Skeletal muscle satellite cell (primary cell): ENCODE measurements at regions not wholly inside any gene's neighbourhood (a gene's known extent, or its start where the extent isn't known, plus 50 kb on each side); places are given as distances from the start of the nearest gene placed in this dataset.
"Not testable (repeated sequence)": the region's sequence is repeated elsewhere in the genome, so short reads cannot be mapped to it uniquely, and the experiment has no call there.

Source experiments
- H3K27me3 ChIP-seq: 2 replicates; pipeline ENCODE4 v1.7.0; 2013; ENCODE audit warnings: low read length; ENCODE audit not compliant: control insufficient read depth, insufficient read depth
- H3K36me3 ChIP-seq: 2 replicates; pipeline ENCODE4 v1.7.0; 2013; ENCODE audit warnings: mild to moderate bottlenecking, control low read depth, low read length; ENCODE audit not compliant: insufficient read depth
- H3K4me1 ChIP-seq: 2 replicates; pipeline ENCODE4 v1.7.0; 2013; ENCODE audit warnings: low read length; ENCODE audit not compliant: control insufficient read depth, insufficient read depth
- H3K4me2 ChIP-seq: 2 replicates; pipeline ENCODE4 v1.7.0; 2013; ENCODE audit warnings: mild to moderate bottlenecking, low read length
- H3K4me3 ChIP-seq: 2 replicates; pipeline ENCODE4 v1.7.0; 2013; ENCODE audit warnings: low read length
- H3K9ac ChIP-seq: 2 replicates; pipeline ENCODE4 v1.7.0; 2013; ENCODE audit warnings: mild to moderate bottlenecking, low read depth, low read length, moderate library complexity
- H3K9me3 ChIP-seq: replicated peaks from 2 replicates; pipeline ENCODE4 v1.7.0; 2013; ENCODE audit warnings: mild to moderate bottlenecking, control low read depth, low read length

GRCh38 chr6:134593442-134593841 lies 275.5 kb upstream of the SGK1 start:
- no peaks in the 10 kb centered on the region for H3K36me3 ChIP-seq
- H3K4me2 ChIP-seq: no peak overlapping the region
- no peaks in the 10 kb centered on the region for H3K27me3 ChIP-seq

GRCh38 chr6:134593024-134593423 lies 275.1 kb upstream of the SGK1 start:
- no peak overlapping the region for H3K4me3 ChIP-seq
- no peak overlapping the region for H3K4me2 ChIP-seq
- no peak overlapping the region for H3K9ac ChIP-seq
- H3K9me3 ChIP-seq: no peaks in the 10 kb centered on the region
- H3K4me1 ChIP-seq: peaks cover 24% of the 10 kb centered on the region
- H3K27me3 ChIP-seq: no peaks in the 10 kb centered on the region
- H3K36me3 ChIP-seq: no peaks in the 10 kb centered on the region

More at GRCh38 chr6:134593442-134593841, 275.5 kb upstream of the SGK1 start:
- Histone ChIP-seq H3K4me3 (no peak overlapping the region), H3K9ac (no peak overlapping the region), H3K9me3 (no peaks in the 10 kb centered on the region), H3K4me1 (peaks cover 24% of the 10 kb centered on the region)

DNA sequence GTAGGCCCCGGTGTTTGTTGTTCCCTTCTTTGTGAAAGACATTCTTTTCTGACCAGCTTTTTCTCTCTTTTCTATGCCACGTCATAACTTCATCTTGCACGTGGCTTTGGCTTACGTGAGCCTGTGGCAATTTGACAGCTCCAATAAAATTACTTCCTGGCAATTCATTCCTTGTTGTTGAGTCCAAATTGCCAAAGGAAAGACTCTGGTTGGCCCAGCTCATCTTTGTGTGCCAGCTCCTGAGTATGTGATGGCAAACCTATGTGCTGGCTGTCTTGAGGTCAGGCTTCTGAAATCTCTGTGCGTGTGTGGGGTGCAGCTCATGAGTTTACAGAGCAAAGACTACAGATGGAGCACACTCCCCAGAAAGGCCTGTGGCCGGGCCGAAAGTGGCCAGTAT lies 272.5 kb upstream of the SGK1 start:
- Histone ChIP-seq H3K9me3 (no peaks in the 10 kb centered on the region), H3K9ac (peak overlapping the region; percentile 75), H3K27me3 (no peaks in the 10 kb centered on the region), H3K4me1 (peaks cover 24% of the 10 kb centered on the region), H3K4me2 (no peak overlapping the region), H3K36me3 (no peaks in the 10 kb centered on the region), H3K4me3 (no peak overlapping the region)

DNA sequence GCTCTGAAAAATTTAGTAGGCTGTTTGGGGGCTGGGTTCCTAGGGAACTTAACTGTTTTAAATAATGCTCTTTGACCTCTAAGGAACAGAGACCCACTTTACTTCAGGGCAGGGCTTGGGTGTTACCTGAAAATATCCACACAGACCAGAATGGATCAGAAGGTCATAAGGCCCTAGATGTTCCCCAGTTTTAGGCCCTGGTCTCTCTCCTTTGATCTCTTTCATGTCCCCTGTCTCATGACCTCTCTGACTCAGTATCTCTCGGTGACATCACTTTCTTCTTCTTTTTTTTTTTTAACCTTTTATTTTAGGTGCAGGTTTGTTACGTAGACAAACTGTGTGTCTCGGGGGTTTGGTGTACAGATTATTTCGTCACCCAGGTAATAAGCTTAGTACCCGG lies 272.1 kb upstream of the SGK1 start:
- H3K4me1 ChIP-seq: peaks cover 24% of the 10 kb centered on the region
- H3K36me3 ChIP-seq: no peaks in the 10 kb centered on the region
- no peaks in the 10 kb centered on the region for H3K27me3 ChIP-seq
- H3K4me3 ChIP-seq: no peak overlapping the region
- peak overlapping the region; percentile 75 for H3K9ac ChIP-seq
- peak overlapping the region; percentile 22 for H3K4me2 ChIP-seq
- no peaks in the 10 kb centered on the region for H3K9me3 ChIP-seq

DNA sequence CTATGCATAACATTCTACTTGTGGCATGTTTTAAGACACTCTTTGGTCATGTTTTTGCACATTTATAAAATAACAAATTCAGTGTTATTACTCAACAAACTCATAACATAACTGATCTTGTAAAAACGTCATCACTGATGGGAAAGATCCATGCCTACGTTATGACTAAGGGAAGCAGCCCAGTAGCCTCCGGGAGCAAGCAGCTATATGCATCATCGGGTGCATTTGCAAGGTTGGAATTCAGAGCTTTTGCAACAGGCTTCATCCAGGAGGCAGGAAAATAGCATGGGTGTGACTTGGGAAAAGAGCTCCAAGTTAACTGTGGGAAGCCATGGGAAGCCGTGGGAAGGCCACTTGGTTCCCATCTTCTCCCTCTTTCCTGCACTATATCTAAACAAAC lies 271.6 kb upstream of the SGK1 start:
- H3K4me1 ChIP-seq: peaks cover 24% of the 10 kb centered on the region
- H3K36me3 ChIP-seq: no peaks in the 10 kb centered on the region
- H3K9me3 ChIP-seq: no peaks in the 10 kb centered on the region
- H3K4me2 ChIP-seq: peak overlapping the region; percentile 22
- no peaks in the 10 kb centered on the region for H3K27me3 ChIP-seq
- no peak overlapping the region for H3K4me3 ChIP-seq
- H3K9ac ChIP-seq: peak overlapping the region; percentile 75

DNA sequence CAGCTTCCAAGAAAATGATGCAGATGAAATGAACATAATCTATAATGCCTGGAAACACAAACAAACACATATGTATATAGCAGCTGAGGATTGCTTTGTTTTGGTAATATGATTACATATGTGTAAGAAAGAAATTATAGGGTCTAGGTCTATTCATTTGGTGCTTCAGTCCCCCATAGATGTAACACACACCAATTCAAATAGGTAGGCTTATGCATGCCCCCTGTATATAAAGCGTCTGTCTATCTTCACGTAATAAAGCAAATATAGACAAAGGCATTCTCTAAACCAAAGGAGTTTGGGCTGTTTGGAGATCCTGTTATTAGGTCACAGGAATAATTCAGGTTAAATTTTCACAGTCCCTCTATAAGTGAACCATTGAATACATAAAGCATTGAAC lies 270.4 kb upstream of the SGK1 start:
- Histone ChIP-seq H3K4me1 (peaks cover 24% of the 10 kb centered on the region), H3K9ac (no peak overlapping the region), H3K27me3 (no peaks in the 10 kb centered on the region), H3K36me3 (no peaks in the 10 kb centered on the region), H3K9me3 (no peaks in the 10 kb centered on the region), H3K4me2 (no peak overlapping the region), H3K4me3 (no peak overlapping the region)

DNA sequence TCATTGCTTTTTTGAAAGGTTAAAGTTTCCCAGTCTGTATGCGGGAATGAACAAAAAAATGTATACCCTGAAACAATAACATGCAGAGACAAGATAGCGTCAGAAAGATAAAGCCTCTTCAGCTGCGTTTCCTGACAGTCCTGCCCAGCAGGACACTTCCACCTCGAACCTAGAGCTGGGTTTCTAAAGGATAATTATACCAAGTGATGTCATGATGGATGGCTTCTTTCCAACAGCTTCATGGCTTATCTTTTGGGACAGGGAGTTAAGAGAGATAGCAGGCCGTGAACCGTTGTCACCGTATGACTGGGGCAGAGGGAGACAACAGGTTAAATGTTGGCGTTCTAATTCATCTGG lies 267.6 kb upstream of the SGK1 start:
- H3K36me3 ChIP-seq: no peaks in the 10 kb centered on the region
- no peaks in the 10 kb centered on the region for H3K27me3 ChIP-seq
- no peak overlapping the region for H3K4me3 ChIP-seq
- H3K9me3 ChIP-seq: no peaks in the 10 kb centered on the region
- peaks cover 18% of the 10 kb centered on the region for H3K4me1 ChIP-seq
- H3K4me2 ChIP-seq: no peak overlapping the region
- no peak overlapping the region for H3K9ac ChIP-seq

GRCh38 chr6:134584847-134585516 lies 267.1 kb upstream of the SGK1 start:
- Histone ChIP-seq H3K4me3 (no peak overlapping the region), H3K4me1 (peaks cover 13% of the 10 kb centered on the region), H3K9me3 (no peaks in the 10 kb centered on the region), H3K9ac (no peak overlapping the region), H3K4me2 (no peak overlapping the region), H3K36me3 (no peaks in the 10 kb centered on the region), H3K27me3 (no peaks in the 10 kb centered on the region)

DNA sequence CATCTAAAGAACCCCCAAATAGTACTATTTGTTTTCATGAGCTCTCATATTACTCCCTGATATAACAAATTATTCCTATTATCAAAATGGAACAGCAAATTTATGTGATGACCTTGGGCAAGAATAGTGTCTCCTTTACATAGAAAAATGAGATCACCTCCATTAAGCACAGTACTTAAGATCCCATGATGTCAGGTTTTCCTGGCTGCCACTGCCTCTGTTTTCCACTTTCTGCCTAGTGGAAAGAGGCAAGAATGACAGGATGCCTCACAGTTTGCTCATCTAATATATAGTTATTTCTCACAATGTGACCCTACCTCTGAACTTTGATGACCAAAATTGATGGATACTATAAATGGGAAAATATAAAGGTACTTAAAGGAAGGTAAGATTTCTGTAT lies 260.1 kb upstream of the SGK1 start:
- no peaks in the 10 kb centered on the region for H3K36me3 ChIP-seq
- H3K9ac ChIP-seq: no peak overlapping the region
- H3K4me3 ChIP-seq: no peak overlapping the region
- no peaks in the 10 kb centered on the region for H3K4me1 ChIP-seq
- no peaks in the 10 kb centered on the region for H3K27me3 ChIP-seq
- H3K4me2 ChIP-seq: no peak overlapping the region
- H3K9me3 ChIP-seq: no peaks in the 10 kb centered on the region

GRCh38 chr6:134575221-134575620 lies 257.3 kb upstream of the SGK1 start:
- Histone ChIP-seq H3K36me3 (no peaks in the 10 kb centered on the region), H3K9ac (no peak overlapping the region), H3K9me3 (no peaks in the 10 kb centered on the region), H3K4me3 (no peak overlapping the region), H3K4me1 (no peaks in the 10 kb centered on the region), H3K27me3 (no peaks in the 10 kb centered on the region), H3K4me2 (no peak overlapping the region)

DNA sequence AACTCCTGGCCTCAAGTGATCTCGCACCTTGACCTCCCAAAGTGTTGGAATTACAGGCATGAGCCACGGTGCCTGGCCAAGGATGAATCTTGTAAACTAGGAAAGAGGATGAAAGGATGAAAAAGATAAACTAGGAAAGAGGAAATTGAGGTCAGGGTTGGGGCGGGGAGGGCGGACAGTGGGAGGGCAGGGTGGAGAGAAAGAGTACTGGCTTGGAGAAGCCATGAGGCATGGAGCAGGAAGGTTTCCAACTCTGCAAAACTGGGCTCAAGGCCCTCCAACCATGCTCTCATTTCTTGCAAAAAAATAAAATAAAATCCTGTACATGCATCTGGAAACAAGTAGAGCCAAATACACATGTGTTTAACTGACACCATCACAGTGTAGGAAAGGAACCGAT lies 256.6 kb upstream of the SGK1 start:
- H3K4me1 ChIP-seq: no peaks in the 10 kb centered on the region
- H3K4me2 ChIP-seq: no peak overlapping the region
- no peaks in the 10 kb centered on the region for H3K36me3 ChIP-seq
- no peaks in the 10 kb centered on the region for H3K9me3 ChIP-seq
- no peak overlapping the region for H3K4me3 ChIP-seq
- H3K27me3 ChIP-seq: no peaks in the 10 kb centered on the region
- H3K9ac ChIP-seq: no peak overlapping the region

- H3K36me3 ChIP-seq, H3K4me1 ChIP-seq, H3K4me2 ChIP-seq, H3K27me3 ChIP-seq, H3K9ac ChIP-seq, H3K4me3 ChIP-seq, H3K9me3 ChIP-seq: not testable (repeated sequence)
Observed at GRCh38 chr6:134569996-134570395, 252.1 kb upstream of the SGK1 start.
